HUES64 (cell line): ENCODE measurements at regions not wholly inside any gene's neighbourhood (a gene's known extent, or its start where the extent isn't known, plus 50 kb on each side); places are given as distances from the start of the nearest gene placed in this dataset.

ENCODE experiments used
- H3K27ac ChIP-seq: 2 replicates; pipeline ENCODE4 v1.7.0; 2013; ENCODE audit warnings: low read depth, low read length, inconsistent platforms
- H3K27me3 ChIP-seq: 2 replicates; pipeline ENCODE4 v1.6.1; 2013; ENCODE audit warnings: mild to moderate bottlenecking, low read length; ENCODE audit not compliant: insufficient read depth
- H3K36me3 ChIP-seq: 2 replicates; pipeline ENCODE4 v1.6.1; 2013; ENCODE audit warnings: mild to moderate bottlenecking, low read length; ENCODE audit not compliant: insufficient read depth
- H3K4me1 ChIP-seq: 2 replicates; pipeline ENCODE4 v1.6.1; 2013; ENCODE audit warnings: mild to moderate bottlenecking, low read length, moderate library complexity; ENCODE audit not compliant: insufficient read depth
- H3K4me3 ChIP-seq: 2 replicates; pipeline ENCODE4 v1.5.1; 2013; ENCODE audit warnings: mild to moderate bottlenecking, low read length, moderate library complexity
- H3K9ac ChIP-seq: 2 replicates; pipeline ENCODE4 v1.6.1; 2013; ENCODE audit warnings: mild to moderate bottlenecking, low read depth, low read length
- H3K9me3 ChIP-seq: 2 replicates; pipeline ENCODE4 v1.6.1; 2013; ENCODE audit warnings: low read depth, low read length; ENCODE audit not compliant: insufficient read depth
- WGBS: fragments of 150-250, 120-280 bp; methylation state at CpG from one replicate; pipeline ENCODE4 v1.1.7; 2013; ENCODE audit warnings: missing lambda C conversion rate; 5-methylcytosine and 5-hydroxymethylcytosine counted together

GRCh38 chr2:19540739-19541525 lies 182.5 kb upstream of the OSR1 start:
- Histone ChIP-seq H3K9ac (no peak overlapping the region), H3K27me3 (no peaks in the 10 kb centered on the region), H3K27ac (no peak overlapping the region), H3K36me3 (no peaks in the 10 kb centered on the region), H3K9me3 (no peaks in the 10 kb centered on the region), H3K4me1 (peaks cover 3% of the 10 kb centered on the region; the same call in 1 of the 2 replicates), H3K4me3 (no peak overlapping the region)
- WGBS = 88% methylated on average over 6 of the region's 7 CpGs

DNA sequence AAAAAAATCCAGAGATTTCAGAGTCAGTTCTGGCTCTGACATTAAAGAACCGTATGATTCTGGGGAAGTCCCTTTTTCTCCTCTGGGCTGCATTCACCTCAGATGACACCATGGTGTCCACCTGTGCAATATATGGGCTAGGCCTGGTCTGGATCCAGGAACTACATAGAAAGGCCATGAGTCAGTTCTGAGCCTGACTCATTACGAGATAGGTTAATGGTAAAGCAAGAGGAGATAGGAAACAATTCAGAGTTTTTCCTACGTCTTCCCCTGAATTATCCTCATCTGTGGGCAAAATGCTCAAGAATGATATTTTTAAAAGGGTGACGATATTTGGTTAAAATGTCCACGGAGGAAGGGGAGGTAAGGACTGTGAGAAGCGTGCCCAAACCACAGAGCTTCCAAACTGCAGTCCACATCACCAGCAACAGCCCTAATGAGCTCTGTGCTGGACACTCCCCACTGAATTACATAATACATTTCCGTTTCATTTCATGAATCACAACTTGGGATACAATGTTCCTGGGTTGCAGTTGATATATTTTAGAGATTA lies 180.1 kb upstream of the OSR1 start:
- H3K36me3 ChIP-seq = no peaks in the 10 kb centered on the region
- WGBS = 98% methylated on average over 6 of the region's 7 CpGs
- H3K4me3 ChIP-seq = no peak overlapping the region
- H3K4me1 ChIP-seq = peaks cover 4% of the 10 kb centered on the region; the same call in 1 of the 2 replicates
- no peak overlapping the region for H3K9ac ChIP-seq
- H3K27ac ChIP-seq = no peak overlapping the region
- no peaks in the 10 kb centered on the region for H3K9me3 ChIP-seq
- no peaks in the 10 kb centered on the region for H3K27me3 ChIP-seq

- Histone ChIP-seq H3K27ac (no peak overlapping the region), H3K4me3 (no peak overlapping the region)
- 64% methylated on average over 3 of the region's 3 CpGs for WGBS
Measured at GRCh38 chr2:19536136-19536535, 177.7 kb upstream of the OSR1 start.

GRCh38 chr2:19532547-19533196 lies 174.2 kb upstream of the OSR1 start:
- WGBS = 91% methylated on average over 1 of the region's 1 CpG
- Histone ChIP-seq H3K27ac (no peak overlapping the region), H3K4me3 (no peak overlapping the region), H3K27me3 (no peaks in the 10 kb centered on the region), H3K36me3 (no peaks in the 10 kb centered on the region), H3K9ac (no peak overlapping the region), H3K4me1 (peaks cover 4% of the 10 kb centered on the region; the same call in 1 of the 2 replicates), H3K9me3 (no peaks in the 10 kb centered on the region)

More at GRCh38 chr2:19536136-19536535, 177.7 kb upstream of the OSR1 start:
- Histone ChIP-seq H3K9me3 (no peaks in the 10 kb centered on the region), H3K4me1 (peaks cover 4% of the 10 kb centered on the region; the same call in 1 of the 2 replicates), H3K9ac (no peak overlapping the region), H3K36me3 (no peaks in the 10 kb centered on the region), H3K27me3 (no peaks in the 10 kb centered on the region)

- 91% methylated on average over 3 of the region's 3 CpGs for whole genome bisulfite sequencing
Measured at GRCh38 chr2:19529677-19530076, 171.3 kb upstream of the OSR1 start.

GRCh38 chr2:19527771-19528170 lies 169.3 kb upstream of the OSR1 start:
- Histone ChIP-seq H3K4me1 (no peaks in the 10 kb centered on the region), H3K9me3 (no peaks in the 10 kb centered on the region), H3K27ac (no peak overlapping the region), H3K36me3 (no peaks in the 10 kb centered on the region), H3K27me3 (no peaks in the 10 kb centered on the region), H3K4me3 (no peak overlapping the region), H3K9ac (no peak overlapping the region)
- 94% methylated on average over 2 of the region's 2 CpGs for WGBS

More at GRCh38 chr2:19529677-19530076, 171.3 kb upstream of the OSR1 start:
- H3K4me3 ChIP-seq = no peak overlapping the region
- H3K9ac ChIP-seq = no peak overlapping the region
- H3K27ac ChIP-seq = no peak overlapping the region
- no peaks in the 10 kb centered on the region for H3K27me3 ChIP-seq
- no peaks in the 10 kb centered on the region for H3K4me1 ChIP-seq
- H3K9me3 ChIP-seq = no peaks in the 10 kb centered on the region
- H3K36me3 ChIP-seq = no peaks in the 10 kb centered on the region

- Histone ChIP-seq H3K36me3 (no peaks in the 10 kb centered on the region), H3K4me1 (no peaks in the 10 kb centered on the region), H3K27me3 (no peaks in the 10 kb centered on the region), H3K9ac (no peak overlapping the region), H3K4me3 (no peak overlapping the region), H3K9me3 (no peaks in the 10 kb centered on the region), H3K27ac (no peak overlapping the region)
- 89% methylated on average over 2 of the region's 2 CpGs for WGBS
Measured at GRCh38 chr2:19525313-19525712, 166.9 kb upstream of the OSR1 start.

DNA sequence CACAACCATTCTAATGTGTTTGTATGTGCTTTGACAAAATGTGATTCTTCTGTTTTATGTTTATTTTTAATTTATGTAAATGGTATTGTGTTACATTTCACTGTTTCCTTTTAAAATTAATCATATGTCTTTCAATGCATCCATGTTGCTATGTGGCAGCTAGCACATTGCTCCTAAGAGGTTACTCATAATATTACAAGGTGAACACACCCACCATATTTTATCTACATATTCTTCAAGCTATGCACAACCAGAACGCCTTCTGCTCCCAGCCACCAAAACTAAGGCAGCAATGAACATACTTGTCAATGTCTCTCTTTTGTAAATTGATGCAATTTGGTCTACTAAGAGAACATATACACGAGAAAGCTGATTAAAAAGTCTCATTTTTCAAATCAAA lies 160.6 kb upstream of the OSR1 start:
- Histone ChIP-seq H3K4me3 (no peak overlapping the region), H3K9me3 (no peaks in the 10 kb centered on the region), H3K9ac (no peak overlapping the region), H3K4me1 (no peaks in the 10 kb centered on the region), H3K27me3 (no peaks in the 10 kb centered on the region), H3K27ac (no peak overlapping the region), H3K36me3 (no peaks in the 10 kb centered on the region)
- 95% methylated on average over 1 of the region's 2 CpGs for WGBS

DNA sequence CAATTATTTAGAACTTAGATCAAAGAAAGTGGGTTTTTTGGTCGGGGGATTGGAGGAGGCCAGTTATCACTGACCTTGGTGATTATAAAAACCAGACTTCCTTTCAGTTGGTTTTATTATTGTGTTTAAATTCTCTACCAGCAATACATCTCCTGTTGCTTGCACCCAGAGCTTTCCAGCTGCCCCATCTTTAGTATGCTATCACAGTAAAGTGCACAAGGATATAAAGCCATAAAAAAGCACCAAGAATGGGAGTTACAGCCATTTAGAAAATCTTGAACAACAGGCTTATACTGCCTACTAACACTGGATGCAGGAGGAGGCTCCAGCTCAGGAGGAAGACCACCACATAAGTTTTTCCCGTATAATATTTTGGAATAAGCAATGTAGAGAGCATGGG lies 148.7 kb upstream of the OSR1 start:
- no peak overlapping the region for H3K4me3 ChIP-seq
- H3K36me3 ChIP-seq = no peaks in the 10 kb centered on the region
- H3K9me3 ChIP-seq = no peaks in the 10 kb centered on the region
- no peak overlapping the region for H3K27ac ChIP-seq
- WGBS = 90% methylated on average over 2 of the region's 2 CpGs
- no peaks in the 10 kb centered on the region for H3K4me1 ChIP-seq
- H3K27me3 ChIP-seq = no peaks in the 10 kb centered on the region
- no peak overlapping the region for H3K9ac ChIP-seq

GRCh38 chr2:19505199-19506136 lies 147.0 kb upstream of the OSR1 start:
- Histone ChIP-seq H3K27ac (no peak overlapping the region), H3K9ac (no peak overlapping the region), H3K9me3 (no peaks in the 10 kb centered on the region), H3K27me3 (no peaks in the 10 kb centered on the region), H3K4me1 (no peaks in the 10 kb centered on the region), H3K36me3 (no peaks in the 10 kb centered on the region), H3K4me3 (no peak overlapping the region)
- 86% methylated on average over 3 of the region's 5 CpGs for WGBS
